Left cardiac atrium (tissue), 4 donors: ENCODE measurements at regions not wholly inside any gene's neighbourhood (a gene's known extent, or its start where the extent isn't known, plus 50 kb on each side); places are given as distances from the start of the nearest gene placed in this dataset.
"Not testable (repeated sequence)": the region's sequence is repeated elsewhere in the genome, so short reads cannot be mapped to it uniquely, and the experiment has no call there.

Experiments
- ATAC-seq, 2 donors: fragments of 200-7000 bp; cut with Tn5 transposase; one replicate each; pipeline ENCODE4 v1.9.1; 2020; ENCODE audit warnings: mild to moderate bottlenecking in 2 of 2, moderate library complexity in 2 of 2
- DNase-seq: peaks from one replicate; pipeline ENCODE4 v3.0.0-alpha.2; 2020
- intact Hi-C, 2 donors: fragments of 100-400 bp; cut with DNase I; formaldehyde crosslinking; loops; one replicate each; pipeline versions ENCODE4 v1.14.1 to v1.15.1; 2022 to 2023
- donor health status: DM: no; HTN: yes; CAD: no.
- donor health status: DM: no; HTN: yes; CAD: no; lungs with severe emphysema.
- donor health status: DM: yes; HTN: yes; CAD: no.
- donor health status: Dilated cardiomyopathy.

- DNase-seq (no peak), ATAC-seq (no peak)
- intact Hi-C loops = no loop called here
These were observed 188.6 kb downstream of the ETV1 start for GRCh38 chr7:13800694-13801448.

GRCh38 chr7:13801669-13802068, 187.8 kb downstream of the ETV1 start:
- intact Hi-C loops = no loop called here
- ATAC-seq (no peak), DNase-seq (no peak)

DNA sequence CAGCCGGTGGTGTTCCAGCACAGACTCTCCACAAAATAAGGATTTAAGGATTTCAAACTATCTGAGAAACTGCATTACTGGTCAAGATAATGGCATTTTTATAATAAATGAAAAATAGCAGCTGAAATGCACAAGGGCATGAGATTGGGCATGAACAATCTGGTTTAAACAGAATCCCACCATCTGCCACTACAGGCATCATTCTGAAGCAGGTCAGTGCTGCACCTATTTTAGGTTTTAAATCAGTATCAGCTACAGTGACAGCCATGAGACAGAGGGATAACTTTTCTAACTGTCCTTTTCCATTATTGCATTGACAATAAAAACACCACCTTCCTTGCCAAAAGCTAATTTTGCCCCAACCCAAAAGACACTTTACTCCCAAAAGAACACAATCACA, 186.8 kb downstream of the ETV1 start:
- intact Hi-C loops = no loop called here
- no peak for ATAC-seq
- no peak for DNase-seq

GRCh38 chr7:13803134-13803533, 186.3 kb downstream of the ETV1 start:
- no peak for DNase-seq
- intact Hi-C loops = no loop called here
- ATAC-seq = no peak

- not testable (repeated sequence) for DNase-seq
These were observed 183.2 kb downstream of the ETV1 start for GRCh38 chr7:13806089-13806867.

GRCh38 chr7:13817230-13817629, 172.2 kb downstream of the ETV1 start:
- ATAC-seq, intact Hi-C loops: not testable (repeated sequence)

More at GRCh38 chr7:13806089-13806867, 183.2 kb downstream of the ETV1 start:
- intact Hi-C loops, ATAC-seq: not testable (repeated sequence)

GRCh38 chr7:13821152-13821787, 168.2 kb downstream of the ETV1 start:
- ATAC-seq = no peak
- intact Hi-C loops = no loop called here
- DNase-seq = no peak

More at GRCh38 chr7:13817230-13817629, 172.2 kb downstream of the ETV1 start:
- not testable (repeated sequence) for DNase-seq

DNA sequence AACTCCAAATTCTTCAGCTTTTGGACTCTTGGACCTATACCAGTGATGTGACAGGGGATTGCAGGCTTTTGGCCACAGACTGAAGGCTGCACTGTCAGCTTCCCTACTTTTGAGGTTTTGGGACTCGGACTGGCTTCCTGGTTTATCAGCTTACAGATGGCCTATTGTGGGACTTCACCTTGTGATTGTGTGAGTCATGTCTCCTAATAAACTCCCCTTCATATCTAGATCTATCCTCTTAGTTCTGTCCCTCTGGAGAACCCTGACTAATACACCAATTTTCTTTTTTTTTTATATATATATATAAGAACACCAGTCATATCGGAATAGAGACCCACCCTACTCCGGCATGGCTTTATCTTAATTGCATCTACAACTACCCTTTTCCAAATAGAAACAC, 166.8 kb downstream of the ETV1 start:
- ATAC-seq (no peak), DNase-seq (no peak)
- intact Hi-C loops = no loop called here

- ATAC-seq (no peak), DNase-seq (no peak)
- intact Hi-C loops = no loop called here
These were observed 162.7 kb downstream of the ETV1 start for GRCh38 chr7:13826752-13827151.

- no peak for DNase-seq
- intact Hi-C loops = no loop called here
- ATAC-seq = no peak
These were observed 161.8 kb downstream of the ETV1 start for GRCh38 chr7:13827716-13828115.

DNA sequence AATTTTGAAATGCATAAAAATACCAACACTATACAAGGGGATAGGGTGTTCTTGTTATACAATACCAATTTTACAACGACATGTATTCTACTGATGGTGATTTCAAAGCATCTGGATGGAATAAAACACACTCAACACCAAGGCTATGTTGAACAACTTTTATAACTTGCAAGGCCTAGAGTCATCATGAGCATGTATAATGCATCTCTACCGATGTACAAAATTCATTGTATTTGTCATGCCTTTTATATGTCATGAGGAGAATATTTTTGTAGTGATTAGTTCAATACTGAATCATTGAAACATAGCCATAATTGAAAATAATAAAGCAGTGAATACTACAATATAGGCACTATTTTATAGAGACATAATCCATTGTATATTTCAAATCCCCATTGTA, 160.2 kb downstream of the ETV1 start:
- no peak for ATAC-seq
- no peak for DNase-seq
- intact Hi-C loops = no loop called here

DNA sequence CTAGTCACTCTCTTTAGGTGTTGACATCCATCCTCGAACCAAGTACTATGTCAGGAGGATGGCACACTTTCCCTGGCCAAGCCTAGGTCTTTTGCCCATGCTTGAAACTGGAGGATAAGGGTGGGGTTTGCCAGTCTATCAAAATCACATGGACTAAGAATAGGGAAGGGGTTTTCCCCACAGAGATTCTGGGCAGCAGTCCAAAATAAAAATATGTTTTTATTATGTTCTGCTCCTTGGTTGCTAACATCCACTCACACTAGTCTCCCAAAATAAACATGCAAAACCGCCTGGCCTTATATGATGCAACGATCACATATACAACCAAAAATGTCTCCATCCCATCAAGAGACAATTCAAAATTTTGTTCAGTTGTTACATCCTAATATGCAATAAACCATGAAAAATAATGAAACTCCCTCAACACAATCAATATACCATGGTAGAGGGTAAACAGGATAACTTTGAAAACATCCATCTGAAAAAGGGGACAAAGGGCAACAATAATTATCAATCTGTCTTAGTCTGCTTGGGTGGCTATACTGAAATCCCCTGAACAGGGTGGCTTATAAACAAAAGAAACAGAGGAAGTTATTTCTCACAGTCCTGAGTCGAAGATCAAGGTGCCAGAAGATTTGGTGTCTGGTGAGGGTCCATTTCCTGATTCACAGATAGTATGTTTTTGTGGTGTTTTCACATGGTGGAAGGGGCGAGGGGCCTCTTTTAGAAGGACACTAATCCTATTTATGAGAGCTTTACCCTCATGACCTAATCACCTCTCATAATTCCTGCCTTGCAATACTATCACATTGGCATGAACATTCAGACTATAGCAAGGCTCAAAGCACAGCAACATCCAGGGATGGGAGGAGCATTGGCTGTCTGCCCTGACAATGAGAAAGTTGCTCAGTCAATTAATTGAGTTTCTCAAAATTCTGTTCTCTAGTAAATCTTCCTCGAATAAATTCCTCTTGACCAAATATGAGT, 159.3 kb downstream of the ETV1 start:
- ATAC-seq (peak; percentile 92 to 98), DNase-seq (no peak)
- intact Hi-C loops = no loop called here

DNA sequence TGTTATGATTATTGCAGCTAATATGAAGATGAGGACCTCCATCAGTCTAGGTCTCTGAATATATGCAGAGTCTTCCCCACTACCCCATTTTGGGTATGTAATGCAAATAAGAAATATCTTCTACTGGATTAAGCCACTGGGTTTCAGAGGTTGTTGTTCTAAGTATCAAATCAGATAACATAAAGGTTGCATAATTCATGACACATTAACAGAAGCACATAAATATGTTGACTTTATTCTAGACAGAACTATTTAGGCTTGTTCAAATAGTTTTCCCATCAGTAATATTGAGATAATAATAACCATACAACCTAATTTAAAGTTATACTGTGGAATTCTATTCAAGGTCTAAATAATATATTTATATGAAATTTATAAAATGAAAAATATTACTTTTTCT, 157.1 kb downstream of the ETV1 start:
- DNase-seq (no peak), ATAC-seq (no peak)
- intact Hi-C loops = no loop called here

GRCh38 chr7:13834328-13834761, 155.1 kb downstream of the ETV1 start:
- ATAC-seq (peak in 1 of 2 donors; percentile 20), DNase-seq (no peak)
- intact Hi-C loops = no loop called here

DNA sequence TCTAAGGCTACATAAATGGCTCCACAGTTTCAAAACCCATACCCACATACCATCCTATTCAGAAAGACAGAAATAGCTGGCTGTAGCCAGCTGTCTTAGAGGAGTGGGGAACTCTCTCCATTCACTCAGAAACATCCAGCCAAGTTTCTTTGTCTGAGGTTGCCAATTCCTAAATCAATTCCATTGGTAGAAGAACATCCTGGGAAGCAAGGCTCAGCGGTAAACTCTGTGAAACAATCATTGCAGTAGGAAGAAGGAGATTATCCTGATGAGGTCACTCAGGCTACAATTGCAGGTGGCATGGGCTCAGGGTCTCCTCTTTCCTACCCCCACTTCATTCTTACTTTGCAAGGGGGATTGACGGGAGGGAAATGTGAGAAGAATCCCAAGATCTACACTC, 154.0 kb downstream of the ETV1 start:
- intact Hi-C loops = no loop called here
- ATAC-seq (no peak), DNase-seq (no peak)

GRCh38 chr7:13839063-13839462, 150.4 kb downstream of the ETV1 start:
- DNase-seq (no peak), ATAC-seq (no peak)
- intact Hi-C loops = no loop called here
